HG03378 (cell line): ENCODE measurements at regions not wholly inside any gene's neighbourhood (a gene's known extent, or its start where the extent isn't known, plus 50 kb on each side); places are given as distances from the start of the nearest gene placed in this dataset.

ENCODE experiments used
- ATAC-seq: cut with Tn5 transposase; IDR thresholded peaks from one replicate; pipeline ENCODE4 v1.9.1; 2021; ENCODE audit warnings: mild to moderate bottlenecking, moderate library complexity; ENCODE audit not compliant: unreplicated experiment

DNA sequence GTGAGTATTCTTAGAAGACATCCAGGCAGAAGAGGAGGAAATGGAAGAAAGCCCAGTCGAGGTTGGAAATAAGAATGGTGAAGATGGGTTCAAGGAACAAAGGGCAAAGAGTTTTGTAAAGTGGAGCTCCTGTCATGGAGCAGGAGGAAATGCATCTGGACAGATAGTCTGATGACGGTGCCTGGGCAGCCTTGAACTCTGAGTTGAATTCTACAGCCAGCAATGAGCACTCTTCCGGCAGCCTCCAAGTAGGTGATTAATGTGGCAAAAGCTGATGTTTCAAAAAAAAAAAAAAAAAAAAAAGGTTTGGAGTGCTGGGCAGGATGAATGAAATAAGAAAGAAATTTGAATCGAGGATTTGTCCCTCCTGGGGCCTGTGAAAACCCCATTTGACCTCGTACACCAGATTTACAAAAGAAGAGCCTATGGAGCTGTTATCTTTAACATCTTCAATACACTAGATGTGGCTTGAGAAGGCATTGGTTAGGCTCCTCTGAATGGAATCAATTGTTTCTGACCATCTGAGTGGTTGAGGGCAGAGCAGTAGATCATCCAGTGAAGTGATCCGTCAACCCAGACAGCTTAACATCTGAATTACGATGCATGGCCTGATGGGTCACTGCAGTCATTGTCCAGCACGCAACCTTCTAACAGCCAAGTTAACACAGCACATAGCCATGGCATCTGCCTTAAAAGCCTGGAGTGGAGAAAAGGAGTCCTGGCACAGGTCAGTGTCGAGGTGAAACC lies 449.7 kb downstream of the TXNL1 start:
- ATAC-seq, result no peak

DNA sequence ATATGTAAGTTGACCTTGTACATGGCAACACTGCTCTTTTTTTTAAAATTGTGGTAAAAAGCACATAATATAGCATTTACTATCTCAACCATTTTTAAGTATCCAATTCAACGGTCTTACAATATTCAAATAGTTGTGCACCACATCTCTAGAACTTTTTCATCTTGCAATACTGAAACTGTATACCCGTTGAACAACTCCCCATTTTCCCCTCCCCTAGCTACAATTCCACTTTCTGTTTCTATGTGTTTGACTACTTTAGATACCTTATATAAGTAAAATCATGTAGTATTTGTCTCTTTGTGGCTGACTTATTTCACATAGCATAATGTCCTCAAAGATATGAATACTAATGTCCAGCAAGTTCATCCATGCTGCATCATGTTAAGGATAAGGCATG lies 452.1 kb downstream of the TXNL1 start:
- ATAC-seq, result no peak

DNA sequence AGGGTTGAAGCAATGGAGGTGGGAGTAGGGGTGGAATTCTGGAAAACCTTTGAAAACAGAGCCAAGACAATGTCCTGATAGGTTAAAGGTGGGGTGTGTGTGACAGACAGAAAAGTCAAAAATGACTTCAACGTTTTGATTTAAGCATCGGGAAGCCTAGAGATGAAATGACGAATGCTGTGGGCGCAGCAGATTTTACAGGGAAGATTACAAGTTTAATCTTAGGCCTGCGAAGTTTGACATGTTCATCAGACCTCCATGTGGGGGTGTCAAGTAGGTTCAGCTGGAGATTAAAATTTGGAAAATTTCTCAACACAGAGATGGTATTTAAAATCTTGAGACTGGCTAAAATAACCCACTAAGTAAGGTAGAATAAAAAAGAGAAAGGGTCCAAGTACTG lies 453.3 kb downstream of the TXNL1 start:
- ATAC-seq, result no peak

DNA sequence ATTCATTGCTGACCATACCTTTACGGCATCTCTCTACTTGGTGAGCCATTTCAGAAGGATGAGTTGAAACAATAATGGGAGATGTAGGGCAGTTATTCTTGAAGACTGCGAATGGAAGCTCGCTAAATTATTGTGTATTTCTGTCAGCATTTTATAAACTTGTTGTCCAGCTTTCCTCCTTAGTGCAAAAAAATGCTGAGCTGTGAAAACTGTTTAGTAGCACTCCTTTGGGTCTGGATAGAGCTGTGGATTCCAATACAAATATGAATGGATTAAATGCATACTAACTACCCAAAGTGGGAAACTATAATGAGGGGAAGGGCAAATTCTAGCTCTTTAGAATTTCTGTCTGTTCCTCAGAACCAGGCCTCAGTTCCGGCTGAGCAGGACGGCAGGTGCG lies 461.6 kb downstream of the TXNL1 start:
- ATAC-seq, result no peak

DNA sequence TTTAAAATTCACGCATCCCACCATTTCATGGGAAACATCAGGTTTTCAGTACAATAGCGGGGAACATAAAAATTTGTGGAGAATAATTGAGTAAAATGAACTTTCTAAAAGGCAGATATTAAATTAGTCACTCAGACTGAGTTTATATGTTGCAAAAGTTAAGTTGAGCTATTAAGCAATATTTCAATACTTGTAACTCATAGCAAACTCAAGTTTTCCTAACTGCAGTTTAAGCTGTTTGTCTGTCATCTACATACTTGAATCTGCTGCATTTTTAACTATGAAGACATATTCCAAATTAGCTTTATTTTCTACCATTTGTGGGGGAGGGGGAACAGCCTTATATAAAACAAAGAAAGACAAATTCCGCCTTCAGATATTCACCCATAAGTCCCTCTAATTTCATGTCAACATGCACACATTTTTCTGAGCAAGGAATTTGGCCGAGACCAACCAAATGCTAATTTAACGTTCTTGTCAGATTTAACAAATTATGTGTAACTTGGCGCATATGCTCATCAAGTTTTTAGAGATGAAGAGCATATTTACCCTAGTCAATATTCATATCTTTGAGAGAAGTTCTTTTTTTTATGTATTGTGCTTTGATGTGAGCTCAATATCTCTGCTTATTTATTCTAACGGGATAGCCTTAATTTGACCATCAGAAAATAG lies 462.9 kb downstream of the TXNL1 start:
- ATAC-seq, result no peak

DNA sequence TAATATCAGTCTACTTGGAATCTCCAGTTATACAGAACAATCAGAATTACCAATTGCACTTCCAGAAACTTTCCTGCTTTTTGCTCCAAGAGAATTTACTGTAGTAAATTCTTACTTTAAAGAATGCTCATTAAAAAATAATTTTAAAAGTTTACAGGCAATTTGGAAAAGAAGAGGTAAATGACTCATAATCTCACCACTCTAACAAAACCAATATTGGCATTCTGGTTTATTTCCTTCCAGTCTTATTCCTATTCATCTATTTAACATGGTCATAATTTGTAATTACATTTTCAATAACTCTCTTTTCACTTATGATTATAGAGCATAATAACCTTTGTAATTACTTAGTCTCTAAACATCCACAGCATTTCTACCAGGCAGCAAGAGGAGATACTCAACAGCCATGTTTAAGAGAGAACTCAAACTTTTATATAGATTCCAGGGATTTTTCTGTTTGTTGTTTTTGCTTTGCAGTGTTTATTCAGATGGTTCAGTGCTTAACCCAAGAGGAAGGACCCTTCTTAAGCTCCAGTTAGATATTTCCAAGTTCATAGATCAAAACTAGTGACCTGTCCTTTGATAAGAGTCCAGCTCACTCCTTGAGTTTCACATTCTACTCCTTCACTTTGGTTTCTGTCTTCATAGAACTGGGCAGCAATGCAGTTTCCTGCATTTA lies 464.7 kb downstream of the TXNL1 start:
- ATAC-seq, result no peak

DNA sequence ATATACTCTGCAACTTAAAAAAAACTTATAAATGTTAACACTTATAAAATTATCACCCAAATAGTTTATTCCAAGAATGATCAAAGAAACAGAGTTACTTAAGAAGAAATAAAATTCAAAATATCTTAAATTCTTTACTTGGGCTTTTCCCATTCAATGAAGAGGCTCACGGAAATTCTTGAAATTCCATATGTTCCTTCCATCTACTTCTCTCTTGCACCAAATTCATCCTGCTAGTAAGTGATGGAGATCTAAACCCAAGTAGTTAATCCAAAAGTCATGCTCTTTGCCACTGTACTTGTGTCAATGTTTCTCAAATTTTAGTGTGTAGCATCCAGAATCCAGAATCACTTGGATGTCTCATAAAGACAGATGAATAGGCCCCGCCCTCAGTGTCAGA lies 465.9 kb downstream of the TXNL1 start:
- ATAC-seq, result no peak

DNA sequence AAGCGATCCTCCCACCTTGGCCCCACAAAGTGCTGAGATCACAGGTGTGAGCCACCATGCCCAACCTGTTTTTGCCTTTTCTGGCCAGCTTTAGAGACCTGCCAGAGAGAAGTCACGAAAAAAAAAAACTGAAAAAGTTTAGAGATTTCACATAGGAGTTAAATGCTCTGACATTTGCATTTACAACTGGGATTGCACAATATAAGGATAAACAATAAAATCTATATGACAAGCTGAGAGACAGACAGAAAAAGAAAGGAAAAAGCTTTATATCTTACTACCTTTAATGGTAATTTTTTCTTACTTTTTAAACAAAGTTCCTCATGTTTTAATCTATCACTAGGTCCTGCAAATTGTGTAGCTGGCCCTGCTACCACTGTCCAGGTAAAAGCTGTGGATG lies 466.5 kb downstream of the TXNL1 start:
- ATAC-seq, result no peak

DNA sequence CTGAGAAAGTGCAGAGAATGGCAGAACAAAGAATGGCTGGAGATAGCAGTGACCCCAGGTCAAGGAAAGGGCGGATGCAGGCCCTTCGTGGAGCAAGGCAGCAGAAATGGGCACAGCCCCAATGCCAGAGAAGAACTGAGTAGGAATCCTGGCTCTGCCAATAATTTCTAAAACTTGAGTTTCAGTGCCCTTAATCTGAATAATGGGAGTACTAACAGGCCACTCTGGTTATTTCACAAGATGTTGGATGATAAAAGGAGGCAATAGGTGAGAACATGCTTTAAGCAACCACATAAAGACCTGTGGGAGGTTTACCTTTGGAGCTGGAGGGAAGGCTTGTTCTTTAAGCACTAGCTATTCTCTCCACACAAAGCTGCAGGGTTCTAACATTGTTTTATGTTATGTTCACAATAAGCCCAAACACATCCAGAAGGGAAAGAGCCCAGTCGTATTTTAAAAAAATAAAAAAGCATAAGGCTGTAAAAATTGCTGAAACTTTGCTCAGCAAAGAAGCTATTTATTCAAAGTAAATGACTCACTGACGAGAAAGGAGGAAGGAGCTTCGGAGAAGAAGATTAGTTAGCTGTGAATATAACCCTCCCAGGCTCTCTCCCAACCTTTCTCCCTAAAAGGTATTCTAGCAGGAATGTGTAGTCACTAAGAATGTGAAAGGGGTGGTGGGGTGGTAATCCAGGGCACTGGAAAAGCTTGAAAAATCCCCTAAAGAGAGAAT lies 470.2 kb downstream of the TXNL1 start:
- ATAC-seq, result no peak

DNA sequence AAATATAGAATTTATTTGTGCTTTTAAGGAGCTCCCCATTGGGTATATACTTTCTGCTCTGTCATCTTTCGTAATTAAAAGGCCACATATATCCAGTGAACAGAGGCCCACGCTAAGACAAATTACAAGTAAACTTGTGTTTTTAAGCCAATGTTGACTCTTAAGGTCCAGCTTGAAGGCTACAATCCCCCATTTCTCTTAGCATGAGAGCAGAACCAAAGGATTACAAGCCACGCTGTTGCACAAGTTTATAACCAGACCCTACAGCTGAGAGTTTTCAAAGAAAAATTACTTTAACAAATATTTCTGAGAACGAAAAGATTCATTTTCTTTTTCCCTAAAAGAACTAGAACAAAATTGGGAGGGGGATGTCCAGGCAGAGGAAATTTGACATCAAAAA lies 471.0 kb downstream of the TXNL1 start:
- ATAC-seq, result no peak

DNA sequence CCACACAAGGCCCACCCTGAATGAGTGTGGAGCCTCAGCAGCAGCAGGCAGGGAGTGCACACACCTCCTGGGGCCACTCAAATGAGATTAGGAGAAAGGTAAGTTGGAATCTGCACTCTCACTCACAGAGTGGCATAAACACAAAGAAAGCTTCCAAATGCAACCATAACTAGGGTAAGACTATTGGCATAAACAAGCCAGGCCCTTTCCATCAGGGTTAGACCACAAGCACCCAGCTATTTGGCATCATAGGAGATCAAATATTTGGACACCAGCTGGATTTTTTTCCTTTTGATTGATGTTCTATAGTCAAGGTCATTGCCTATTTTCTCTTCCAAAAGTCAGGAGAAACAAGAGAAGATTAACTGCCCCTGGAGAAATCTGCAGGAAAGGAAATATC lies 471.5 kb downstream of the TXNL1 start:
- no peak for ATAC-seq

DNA sequence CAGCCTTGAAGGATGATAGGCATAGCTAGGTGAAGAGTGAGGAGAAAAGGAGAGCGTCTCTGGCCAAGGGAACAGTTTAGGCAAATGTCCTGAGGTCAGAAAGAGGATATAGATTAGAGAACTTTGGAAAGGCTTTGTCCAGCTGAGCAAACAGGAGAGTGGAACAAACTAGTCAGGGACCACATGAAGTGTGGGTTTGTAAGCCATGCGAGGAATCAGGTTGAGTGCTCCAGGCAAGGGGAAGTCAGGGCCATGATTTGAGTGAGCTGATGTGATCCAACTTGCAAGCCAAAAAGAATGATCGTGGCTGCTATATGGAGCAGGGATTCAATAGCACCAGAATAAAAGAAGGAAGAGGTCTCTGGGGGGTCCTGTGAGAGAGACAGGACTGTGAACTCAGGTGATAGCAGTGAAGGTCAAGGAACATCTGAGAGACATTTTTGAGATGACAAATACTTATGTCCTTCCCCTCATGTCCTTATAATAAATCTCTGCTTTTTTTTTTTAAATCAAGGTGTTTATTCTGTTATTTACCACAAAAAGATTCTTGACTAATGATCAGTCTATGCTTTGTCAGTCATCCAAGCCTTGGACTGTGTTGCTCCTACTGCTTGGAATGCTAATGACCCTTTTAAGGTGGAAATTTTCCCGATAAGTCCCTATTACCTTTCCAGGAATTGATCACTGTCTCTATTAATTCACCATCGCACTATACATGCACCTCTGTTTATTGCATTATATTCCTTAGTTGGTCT lies 472.6 kb downstream of the TXNL1 start:
- no peak for ATAC-seq

DNA sequence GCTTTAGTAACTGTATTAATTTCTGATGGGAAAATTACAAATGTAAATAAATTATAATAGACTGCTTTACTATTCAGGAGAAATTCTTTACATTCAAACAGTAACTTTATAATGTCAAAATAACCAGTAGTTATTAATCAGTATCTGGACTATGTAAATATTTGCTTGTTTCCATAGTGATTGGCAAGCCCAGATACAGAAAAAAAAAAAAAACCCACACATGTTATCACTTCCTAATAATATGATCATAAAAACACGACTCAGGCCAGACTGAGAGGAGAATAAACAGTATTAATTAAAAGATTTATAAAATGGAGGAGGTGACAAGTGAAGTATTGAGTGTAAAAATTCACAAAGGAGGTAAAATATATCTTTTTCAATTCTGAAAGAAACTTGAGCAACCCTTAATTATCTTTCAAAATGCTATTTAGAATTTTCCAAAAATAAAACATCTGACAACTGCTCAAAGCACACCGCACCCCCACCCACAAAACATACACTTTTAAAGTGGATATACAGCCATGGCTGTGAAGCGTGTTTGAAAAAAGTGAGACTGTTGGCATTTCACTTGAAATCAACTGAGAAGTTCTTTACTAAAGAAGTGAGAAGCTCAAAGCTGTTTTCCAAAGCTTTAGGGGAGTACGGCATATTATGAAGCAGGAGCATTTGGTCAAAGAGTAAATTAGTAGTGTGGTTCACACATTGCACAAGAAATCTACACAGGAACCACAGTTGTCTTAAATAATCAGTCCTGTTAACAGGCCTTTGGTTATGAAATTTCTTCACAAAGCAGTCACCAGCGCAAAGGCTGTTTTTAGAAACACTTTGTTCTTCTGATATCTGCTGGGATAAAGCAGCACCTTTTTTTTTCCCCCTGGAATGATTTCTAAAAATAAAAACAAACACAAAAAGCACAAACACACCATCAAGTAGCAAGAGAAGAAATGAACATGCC lies 475.8 kb downstream of the TXNL1 start:
- no peak for ATAC-seq

DNA sequence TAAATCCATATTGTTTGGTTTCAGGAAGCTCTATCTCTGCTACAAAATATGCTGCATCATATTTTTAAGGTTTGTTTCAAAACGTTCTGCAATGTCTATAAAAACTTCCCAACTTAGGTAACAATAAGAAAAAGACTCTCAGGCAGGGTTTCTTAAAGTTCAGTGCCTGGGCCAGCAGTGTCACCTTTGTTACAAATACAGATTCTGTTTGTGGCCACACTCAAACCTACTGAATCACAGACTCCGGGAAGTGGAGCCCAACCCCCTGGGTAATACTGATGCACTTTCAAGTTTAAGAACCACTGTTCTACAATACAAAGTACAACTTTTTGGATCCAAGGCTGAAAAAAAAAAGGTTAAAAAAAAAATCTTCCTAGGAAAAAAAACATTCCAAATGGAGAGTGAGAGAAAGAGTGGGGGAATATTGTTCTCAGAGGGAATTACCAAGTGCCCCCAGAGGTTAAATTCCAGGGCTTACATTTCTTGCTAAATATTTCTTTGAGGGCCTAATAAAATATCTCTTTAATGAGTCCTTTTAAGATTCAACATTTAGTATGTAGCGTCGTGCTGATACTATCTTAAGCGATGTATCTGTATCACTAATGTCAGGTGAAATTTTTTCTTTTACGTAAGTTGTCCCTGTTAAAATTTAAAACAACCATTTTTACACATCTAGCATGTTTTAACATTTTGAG lies 476.7 kb downstream of the TXNL1 start:
- ATAC-seq, result no peak

DNA sequence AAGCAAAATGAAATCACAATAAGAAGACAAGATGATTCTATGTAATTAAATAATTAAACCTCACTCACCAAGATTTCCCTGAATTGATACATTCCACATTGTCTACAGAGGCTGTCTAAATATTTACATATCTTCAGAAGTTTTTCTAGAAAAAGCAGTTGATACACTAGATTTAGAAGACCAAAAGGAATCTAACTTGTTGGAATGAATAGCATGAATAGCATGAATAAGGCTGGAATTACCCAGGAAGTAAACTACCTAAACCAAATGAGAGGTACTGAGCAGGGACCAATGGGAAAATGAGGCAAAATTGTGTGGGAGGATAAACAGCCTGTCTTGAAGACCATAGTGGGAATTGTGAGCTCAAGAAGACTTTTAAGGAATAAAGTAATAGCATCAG lies 479.7 kb downstream of the TXNL1 start:
- no peak for ATAC-seq

DNA sequence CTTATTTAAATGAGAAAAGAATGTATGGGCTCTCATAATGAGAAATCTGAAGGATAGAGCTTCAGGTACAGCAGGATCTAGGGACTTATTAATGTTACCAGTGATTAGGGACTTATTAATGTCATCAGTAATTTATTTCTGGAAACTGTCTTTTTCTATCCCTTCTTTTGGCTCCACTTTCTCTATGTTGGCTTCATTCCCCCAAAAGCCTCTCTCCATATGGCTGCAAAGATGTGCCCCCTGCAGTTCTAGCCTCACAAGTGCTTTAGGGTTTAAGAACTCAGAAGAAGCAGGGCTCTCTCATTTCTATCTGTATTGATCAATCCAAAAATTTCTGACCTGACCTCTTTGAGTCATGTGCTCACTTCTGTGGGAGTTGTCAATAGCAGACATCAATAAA lies 480.9 kb downstream of the TXNL1 start:
- no peak for ATAC-seq

DNA sequence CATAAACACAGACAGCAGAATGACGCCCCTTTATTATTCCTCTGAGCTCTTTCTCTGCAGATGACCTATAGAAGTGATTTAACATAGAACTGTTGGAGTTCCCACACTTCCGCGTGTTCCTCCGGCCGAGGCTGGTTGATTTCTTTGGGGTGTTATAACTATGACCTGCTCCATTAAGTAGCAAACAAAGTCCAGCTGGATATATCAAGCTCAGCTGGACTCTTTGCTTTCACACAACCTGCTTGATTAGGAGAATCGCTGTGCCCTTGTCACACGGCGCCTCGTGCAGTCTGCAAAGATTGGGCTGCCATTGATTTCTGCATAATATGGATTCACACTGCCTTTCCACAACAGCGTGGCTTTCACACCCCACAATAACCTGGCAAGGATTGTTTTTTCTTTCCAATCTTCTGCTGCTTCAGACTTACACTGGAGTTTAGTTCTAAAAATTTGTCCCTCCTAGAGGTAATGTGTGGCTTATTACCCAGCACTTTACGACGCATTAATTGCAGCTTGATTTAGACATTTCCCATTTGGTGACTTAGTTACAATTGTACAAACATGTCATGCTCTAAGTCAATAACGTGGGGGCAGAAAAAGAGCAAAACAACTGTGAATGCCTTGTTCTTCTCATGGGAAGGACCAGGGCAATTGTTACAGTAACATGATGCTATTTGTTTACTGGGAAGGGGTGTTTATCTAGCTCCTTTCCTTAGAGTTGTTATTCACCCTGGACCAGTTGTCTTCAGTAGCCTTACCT lies 485.7 kb downstream of the TXNL1 start:
- ATAC-seq, result no peak

DNA sequence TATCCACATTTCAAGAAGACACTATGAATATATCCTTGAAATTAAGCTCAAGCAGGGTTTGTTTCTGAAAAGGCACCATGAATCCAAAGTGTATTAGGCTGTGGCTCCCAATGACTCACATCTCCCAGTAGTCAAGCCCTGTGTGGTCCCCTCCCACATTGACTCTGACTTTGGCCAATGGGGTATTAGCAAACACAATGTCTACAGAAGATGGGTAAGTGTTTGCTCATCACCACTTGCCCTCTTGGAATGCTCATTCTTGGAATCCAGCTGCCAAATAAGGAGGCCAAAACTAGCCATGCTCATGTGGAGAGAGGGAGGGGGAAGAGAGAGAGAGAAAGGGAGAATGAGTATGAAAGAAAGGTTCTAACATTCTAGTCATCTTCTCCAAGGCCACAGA lies 490.0 kb downstream of the TXNL1 start:
- ATAC-seq, result no peak
